ENCODE measurements at regions not wholly inside any gene's neighbourhood (a gene's known extent, or its start where the extent isn't known, plus 50 kb on each side); places are given as distances from the start of the nearest gene placed in this dataset.

DNA sequence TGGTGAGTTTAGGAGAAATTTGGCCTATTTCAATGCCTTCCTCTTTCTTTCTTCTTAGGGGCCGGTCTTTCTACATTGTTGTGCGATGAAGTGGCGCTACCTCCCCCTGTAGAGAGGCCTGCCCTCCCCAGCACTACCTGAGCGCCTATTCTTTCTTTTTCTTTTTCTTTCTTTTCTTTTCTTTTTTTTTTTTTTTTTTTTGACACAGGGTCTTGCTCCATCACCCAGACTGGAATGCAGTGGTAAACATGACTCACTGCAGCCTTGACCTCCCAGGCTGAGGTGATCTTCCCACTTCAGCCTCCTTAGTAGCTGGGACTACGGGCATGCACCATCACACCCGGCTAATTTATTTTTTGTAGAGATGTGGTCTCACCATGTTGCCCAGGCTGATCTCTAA is 136.1 kb upstream of the MAX start (continued):
- no peak for TF ChIP-seq NPAS2 (CRISPR knock-in tag; IDR thresholded peaks at IDR 0.05; ENCODE audit: borderline replicate concordance)
- no peak for TF ChIP-seq KAT2B (IDR thresholded peaks at IDR 0.05; ENCODE audit: borderline replicate concordance, low read depth, low read length)
- no peak for TF ChIP-seq ZNF780A (CRISPR knock-in tag; IDR thresholded peaks at IDR 0.05)
- no peak for TF ChIP-seq ZFYVE20 (CRISPR knock-in tag; IDR thresholded peaks at IDR 0.05; ENCODE audit: borderline replicate concordance, low read depth)
- TF ChIP-seq RBAK (CRISPR knock-in tag; IDR thresholded peaks at IDR 0.05): no peak
- TF ChIP-seq, protein P1, sequence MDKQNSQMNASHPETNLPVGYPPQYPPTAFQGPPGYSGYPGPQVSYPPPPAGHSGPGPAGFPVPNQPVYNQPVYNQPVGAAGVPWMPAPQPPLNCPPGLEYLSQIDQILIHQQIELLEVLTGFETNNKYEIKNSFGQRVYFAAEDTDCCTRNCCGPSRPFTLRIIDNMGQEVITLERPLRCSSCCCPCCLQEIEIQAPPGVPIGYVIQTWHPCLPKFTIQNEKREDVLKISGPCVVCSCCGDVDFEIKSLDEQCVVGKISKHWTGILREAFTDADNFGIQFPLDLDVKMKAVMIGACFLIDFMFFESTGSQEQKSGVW (CRISPR knock-in tag; IDR thresholded peaks at IDR 0.05; ENCODE audit: borderline replicate concordance): no peak
- TF ChIP-seq, protein P2, sequence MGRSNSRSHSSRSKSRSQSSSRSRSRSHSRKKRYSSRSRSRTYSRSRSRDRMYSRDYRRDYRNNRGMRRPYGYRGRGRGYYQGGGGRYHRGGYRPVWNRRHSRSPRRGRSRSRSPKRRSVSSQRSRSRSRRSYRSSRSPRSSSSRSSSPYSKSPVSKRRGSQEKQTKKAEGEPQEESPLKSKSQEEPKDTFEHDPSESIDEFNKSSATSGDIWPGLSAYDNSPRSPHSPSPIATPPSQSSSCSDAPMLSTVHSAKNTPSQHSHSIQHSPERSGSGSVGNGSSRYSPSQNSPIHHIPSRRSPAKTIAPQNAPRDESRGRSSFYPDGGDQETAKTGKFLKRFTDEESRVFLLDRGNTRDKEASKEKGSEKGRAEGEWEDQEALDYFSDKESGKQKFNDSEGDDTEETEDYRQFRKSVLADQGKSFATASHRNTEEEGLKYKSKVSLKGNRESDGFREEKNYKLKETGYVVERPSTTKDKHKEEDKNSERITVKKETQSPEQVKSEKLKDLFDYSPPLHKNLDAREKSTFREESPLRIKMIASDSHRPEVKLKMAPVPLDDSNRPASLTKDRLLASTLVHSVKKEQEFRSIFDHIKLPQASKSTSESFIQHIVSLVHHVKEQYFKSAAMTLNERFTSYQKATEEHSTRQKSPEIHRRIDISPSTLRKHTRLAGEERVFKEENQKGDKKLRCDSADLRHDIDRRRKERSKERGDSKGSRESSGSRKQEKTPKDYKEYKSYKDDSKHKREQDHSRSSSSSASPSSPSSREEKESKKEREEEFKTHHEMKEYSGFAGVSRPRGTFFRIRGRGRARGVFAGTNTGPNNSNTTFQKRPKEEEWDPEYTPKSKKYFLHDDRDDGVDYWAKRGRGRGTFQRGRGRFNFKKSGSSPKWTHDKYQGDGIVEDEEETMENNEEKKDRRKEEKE (IDR thresholded peaks at IDR 0.05): no peak
- TF ChIP-seq BORCS8-MEF2B (CRISPR knock-in tag; IDR thresholded peaks at IDR 0.05): no peak
- TF ChIP-seq ZNF7 (CRISPR knock-in tag; IDR thresholded peaks at IDR 0.05): no peak
- peak; percentile 61 for TF ChIP-seq SOX13 (IDR thresholded peaks at IDR 0.05)
- peak in 1 of 2 experiments; percentile 76; a peak in 2 of 4 replicates for TF ChIP-seq SOX13 (CRISPR knock-in tag; conservative IDR thresholded peaks at IDR 0.05 in 1 of 2, IDR thresholded peaks at IDR 0.05 in 1 of 2)
- TF ChIP-seq ZNF180 (CRISPR knock-in tag; IDR thresholded peaks at IDR 0.05; ENCODE audit: borderline replicate concordance, low read depth): no peak
- TF ChIP-seq JDP2 (CRISPR knock-in tag; IDR thresholded peaks at IDR 0.05; ENCODE audit: borderline replicate concordance): no peak
- TF ChIP-seq JARID2 (CRISPR knock-in tag; IDR thresholded peaks at IDR 0.05; ENCODE audit: insufficient replicate concordance): no peak
- TF ChIP-seq, protein P3, sequence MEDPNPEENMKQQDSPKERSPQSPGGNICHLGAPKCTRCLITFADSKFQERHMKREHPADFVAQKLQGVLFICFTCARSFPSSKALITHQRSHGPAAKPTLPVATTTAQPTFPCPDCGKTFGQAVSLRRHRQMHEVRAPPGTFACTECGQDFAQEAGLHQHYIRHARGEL (CRISPR knock-in tag; IDR thresholded peaks at IDR 0.05): no peak
- TF ChIP-seq SIX1 (CRISPR knock-in tag; IDR thresholded peaks at IDR 0.05; ENCODE audit: borderline replicate concordance): no peak
- TF ChIP-seq, protein P4, sequence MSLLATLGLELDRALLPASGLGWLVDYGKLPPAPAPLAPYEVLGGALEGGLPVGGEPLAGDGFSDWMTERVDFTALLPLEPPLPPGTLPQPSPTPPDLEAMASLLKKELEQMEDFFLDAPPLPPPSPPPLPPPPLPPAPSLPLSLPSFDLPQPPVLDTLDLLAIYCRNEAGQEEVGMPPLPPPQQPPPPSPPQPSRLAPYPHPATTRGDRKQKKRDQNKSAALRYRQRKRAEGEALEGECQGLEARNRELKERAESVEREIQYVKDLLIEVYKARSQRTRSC (CRISPR knock-in tag; IDR thresholded peaks at IDR 0.05; ENCODE audit: low read depth): no peak
- no peak for TF ChIP-seq GTF2F1 (IDR thresholded peaks at IDR 0.05; ENCODE audit: low read length)
- TF ChIP-seq PAX8 (CRISPR knock-in tag; IDR thresholded peaks at IDR 0.05; ENCODE audit: borderline replicate concordance): no peak
- no peak for TF ChIP-seq ZKSCAN8 (CRISPR knock-in tag; IDR thresholded peaks at IDR 0.05; ENCODE audit: borderline replicate concordance)
- no peak for TF ChIP-seq HMGA1 (CRISPR knock-in tag; conservative IDR thresholded peaks at IDR 0.05)
- no peak for TF ChIP-seq AGO1 (IDR thresholded peaks at IDR 0.05; ENCODE audit: low read depth, low read length, poor library complexity, severe bottlenecking)
- TF ChIP-seq MED8 (CRISPR knock-in tag; IDR thresholded peaks at IDR 0.05; ENCODE audit: insufficient replicate concordance): no peak
- peak; percentile 69 for TF ChIP-seq CEBPB (IDR thresholded peaks at IDR 0.05; ENCODE audit: borderline replicate concordance, low read depth, low read length)
- TF ChIP-seq, protein P5, sequence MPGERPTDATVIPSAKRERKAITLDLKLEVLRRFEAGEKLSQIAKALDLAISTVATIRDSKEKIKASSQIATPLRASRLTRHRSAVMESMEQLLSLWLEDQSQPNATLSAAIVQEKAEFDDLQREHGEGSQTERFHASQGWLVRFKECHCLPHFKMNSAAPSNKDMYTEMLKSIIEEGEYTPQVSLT (CRISPR knock-in tag; IDR thresholded peaks at IDR 0.05; ENCODE audit: borderline replicate concordance, low read depth): no peak
- no peak for TF ChIP-seq ZNF510 (CRISPR knock-in tag; IDR thresholded peaks at IDR 0.05; ENCODE audit: low read depth)
- no peak for TF ChIP-seq HOXA7 (CRISPR knock-in tag; IDR thresholded peaks at IDR 0.05)
- no peak for TF ChIP-seq ZSCAN31 (CRISPR knock-in tag; IDR thresholded peaks at IDR 0.05; ENCODE audit: low read depth)
